CD4-positive, alpha-beta T cell treated with Interleukin-17A for 4 hours (primary cell): ENCODE measurements at regions not wholly inside any gene's neighbourhood (a gene's known extent, or its start where the extent isn't known, plus 50 kb on each side); places are given as distances from the start of the nearest gene placed in this dataset.
"Not testable (repeated sequence)": the region's sequence is repeated elsewhere in the genome, so short reads cannot be mapped to it uniquely, and the experiment has no call there.

Source experiments
- DNase-seq: peaks from one replicate; pipeline ENCODE4 v3.0.0-alpha.2; 2020; ENCODE audit warnings: mixed read lengths

DNA sequence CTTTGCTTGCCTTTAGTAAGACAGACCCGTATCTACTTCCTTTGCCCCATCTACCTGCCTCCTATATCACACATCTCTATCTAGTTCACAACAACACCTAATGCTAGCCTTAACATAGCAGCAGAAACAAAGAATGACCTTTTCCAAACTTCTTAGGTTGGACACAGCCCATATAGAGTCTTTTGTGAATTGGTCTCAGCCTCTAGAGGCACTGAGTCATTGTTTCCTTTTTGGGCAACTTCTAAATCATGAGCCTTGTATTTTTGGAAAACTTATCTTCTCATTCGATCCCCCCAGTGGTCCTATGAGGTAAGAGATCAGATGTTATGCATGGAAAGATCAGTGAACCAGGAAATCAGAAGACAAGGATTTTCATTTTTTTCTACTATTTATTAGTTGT lies 679.4 kb upstream of the USP24 start:
- DNase-seq, result no peak

GRCh38 chr1:55893155-55893554 lies 678.0 kb upstream of the USP24 start:
- no peak for DNase-seq

GRCh38 chr1:55888685-55889317 lies 673.6 kb upstream of the USP24 start:
- DNase-seq, result no peak

- DNase-seq, result no peak
Measured at GRCh38 chr1:55886856-55887712, 671.9 kb upstream of the USP24 start.

GRCh38 chr1:55885619-55886018 lies 670.5 kb upstream of the USP24 start:
- no peak for DNase-seq

DNA sequence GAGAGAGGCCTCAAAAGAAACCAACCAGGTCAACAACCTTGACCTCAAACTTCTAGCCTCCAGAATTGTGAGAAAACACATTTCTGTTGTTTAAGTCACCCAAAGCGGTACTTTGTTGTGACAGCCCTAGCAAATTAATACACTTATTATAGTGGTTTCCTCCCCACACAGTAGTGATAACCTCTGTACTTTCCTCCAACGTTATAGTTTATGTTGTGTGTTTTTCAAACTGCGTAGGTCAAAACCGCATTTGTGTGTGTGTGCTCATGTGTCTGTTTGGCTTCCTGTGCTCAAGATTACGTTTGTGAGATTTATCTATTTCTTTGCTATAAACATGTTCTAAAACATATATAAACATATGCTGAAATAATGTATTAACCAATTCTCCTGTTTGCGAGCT lies 667.8 kb upstream of the USP24 start:
- no peak for DNase-seq

DNA sequence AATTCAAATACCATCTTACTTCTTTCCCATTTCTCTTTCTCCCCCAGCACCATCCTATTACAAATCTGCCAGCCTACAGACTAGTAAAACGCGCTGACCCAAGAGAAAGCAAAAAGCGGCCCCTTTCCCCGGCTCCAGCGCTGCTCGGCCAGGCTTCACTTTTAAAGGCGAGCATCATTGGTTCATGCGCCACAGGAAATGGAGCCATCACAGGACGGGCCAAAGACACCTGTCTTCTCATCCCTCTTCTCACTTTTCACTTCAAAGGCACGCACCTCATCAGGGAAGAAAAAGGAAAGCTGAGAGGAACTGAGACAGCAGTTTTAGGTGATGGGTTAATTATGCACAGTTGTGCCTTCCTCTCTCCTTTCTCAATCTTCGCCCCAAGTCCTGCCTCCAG lies 664.2 kb upstream of the USP24 start:
- DNase-seq, result no peak

DNA sequence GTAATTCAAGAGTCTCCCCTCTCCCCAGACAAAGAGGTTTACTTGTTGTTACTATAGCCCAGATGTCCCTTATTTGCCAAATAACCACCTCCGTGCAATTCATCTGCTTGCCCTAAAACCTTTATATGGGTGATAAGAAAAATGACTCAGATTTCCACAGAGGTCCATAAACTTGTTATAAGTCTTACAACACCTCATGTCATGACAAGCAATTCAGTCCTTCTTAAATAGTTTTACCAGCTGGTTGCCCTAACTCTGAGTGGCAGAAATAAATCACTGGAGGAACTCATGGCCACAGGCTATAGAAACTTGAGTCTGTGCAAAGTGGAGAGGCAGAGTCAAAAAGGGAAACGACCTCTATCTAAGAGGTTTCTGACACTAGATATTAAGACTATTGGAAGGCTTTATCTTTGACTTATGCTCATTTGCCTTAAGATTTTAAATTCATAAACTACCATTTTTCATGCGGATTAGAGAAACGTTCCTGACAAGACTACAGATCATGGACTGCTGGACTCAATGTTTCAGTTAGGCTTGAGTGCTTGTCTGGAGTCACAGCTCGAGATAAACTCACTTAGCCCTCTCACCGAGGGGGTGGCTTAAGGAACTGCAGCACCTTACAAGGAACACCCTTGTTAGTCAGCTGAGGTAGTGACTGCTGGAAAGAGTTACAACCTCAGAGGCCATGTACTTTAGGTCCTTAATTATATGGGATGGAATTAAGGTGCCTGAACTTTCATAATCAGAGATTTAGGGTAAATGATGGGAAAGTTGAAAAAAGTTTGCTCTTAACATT lies 662.5 kb upstream of the USP24 start:
- no peak for DNase-seq

- DNase-seq, result no peak
Measured at GRCh38 chr1:55876276-55877060, 661.3 kb upstream of the USP24 start.

- DNase-seq, result no peak
Measured at GRCh38 chr1:55870106-55870505, 654.9 kb upstream of the USP24 start.

DNA sequence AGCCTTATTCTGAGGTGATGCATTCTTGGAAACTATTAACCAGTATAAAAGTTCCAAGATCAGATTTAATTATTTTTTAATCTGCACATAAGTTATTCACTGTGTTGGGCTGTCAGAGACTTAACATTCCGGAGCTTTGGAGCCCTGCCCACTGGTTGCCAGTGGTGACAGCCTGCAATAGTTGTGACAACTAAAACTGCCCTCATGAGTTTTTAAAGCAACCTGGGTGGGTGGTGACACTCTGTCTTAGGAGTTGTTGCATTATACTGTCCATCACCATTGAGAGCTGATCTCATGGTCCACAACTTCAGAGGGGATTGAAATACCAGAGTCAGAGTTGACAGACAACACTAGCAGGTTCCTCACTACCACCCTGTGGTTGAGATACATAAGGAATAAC lies 653.9 kb upstream of the USP24 start:
- no peak for DNase-seq

DNA sequence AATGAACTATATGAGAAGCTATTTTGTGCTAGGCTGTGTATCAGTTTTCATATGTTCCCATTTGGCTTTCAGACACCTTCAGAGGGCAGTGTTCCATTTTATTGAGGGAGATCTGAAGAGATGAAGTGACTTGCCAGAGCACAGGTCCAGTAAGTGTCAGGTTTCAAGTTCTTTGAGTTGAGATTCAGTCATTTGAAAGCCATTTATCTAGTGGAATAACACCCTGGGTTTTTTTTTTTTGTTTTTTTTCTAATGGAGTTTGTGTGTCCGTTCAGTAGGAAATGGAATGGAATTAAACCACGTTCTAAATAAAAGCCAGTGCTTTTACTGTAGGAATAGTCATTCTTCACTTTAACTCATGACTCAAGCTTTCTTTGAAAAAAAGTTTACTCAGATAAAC lies 652.9 kb upstream of the USP24 start:
- DNase-seq, result no peak

- DNase-seq, result no peak
Measured at GRCh38 chr1:55867304-55867843, 652.2 kb upstream of the USP24 start.

- not testable (repeated sequence) for DNase-seq
Measured at GRCh38 chr1:55865778-55866177, 650.6 kb upstream of the USP24 start.

DNA sequence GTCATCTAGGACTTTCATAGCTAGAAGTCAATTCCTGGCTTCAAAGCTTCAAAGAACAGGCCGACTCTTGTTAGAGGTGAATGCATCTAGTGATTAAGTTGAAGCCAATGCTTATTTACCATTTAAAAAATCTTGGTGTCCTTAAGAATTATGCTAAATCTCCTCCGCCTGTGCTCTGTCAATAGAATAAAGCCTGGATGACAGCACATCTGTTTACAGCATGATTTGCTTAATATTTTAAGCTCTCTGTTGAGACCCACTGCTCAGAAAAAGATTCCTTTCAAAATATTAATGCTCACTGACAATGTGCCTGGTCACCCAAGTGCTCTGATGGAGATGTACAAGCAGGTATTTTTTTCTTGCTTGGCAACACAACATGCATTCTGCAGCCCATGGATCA lies 649.1 kb upstream of the USP24 start:
- no peak for DNase-seq

DNA sequence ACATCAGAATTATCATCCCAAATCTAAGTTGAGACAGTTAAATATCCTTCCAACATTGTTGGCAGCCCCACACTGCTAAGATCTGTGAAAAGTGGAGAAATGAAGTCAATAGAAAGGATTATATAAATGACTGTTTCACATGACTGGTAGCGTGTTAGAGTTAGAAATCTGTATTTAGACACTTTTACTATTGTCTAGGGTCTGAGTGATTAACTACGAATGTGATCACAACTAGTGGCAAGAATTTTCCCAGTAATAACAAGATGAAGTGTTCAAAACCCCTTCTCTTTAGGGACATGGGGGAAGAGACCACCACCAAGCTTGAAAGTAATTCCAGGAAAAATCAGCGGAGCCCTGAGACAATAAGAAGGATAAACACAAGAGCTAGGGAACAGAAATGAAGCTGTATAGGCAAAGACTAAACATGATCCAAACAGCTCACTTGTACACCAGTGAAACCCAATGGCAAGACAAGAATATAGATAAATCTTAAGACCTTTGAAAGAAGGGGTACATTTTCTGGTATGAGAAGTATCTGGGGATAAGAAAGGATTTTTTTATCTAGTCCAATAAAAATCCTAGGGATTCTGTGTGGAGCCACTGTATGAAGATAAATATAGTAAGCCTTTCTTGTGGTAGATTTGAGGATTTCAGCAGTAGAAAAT lies 646.6 kb upstream of the USP24 start:
- no peak for DNase-seq

- DNase-seq, result no peak
Measured at GRCh38 chr1:55860798-55861519, 645.8 kb upstream of the USP24 start.

DNA sequence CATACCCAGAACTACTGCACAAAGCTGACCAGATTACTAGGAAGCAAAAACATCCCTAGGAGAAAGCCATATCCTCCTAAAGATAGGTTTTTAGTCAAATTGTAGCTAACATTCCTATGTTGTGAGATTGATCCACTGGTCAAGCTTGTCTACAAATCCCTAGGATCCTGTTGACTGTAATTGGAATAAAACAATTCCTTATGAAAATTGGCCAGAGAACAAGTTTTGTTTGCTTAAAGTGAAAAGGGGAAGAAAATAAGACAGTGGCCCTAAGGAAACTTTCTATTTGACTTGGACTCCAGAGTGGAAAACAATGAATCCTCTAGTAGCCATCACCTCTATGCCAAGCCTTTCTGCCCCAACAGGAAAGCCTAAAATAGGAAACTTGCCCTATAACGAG lies 645.2 kb upstream of the USP24 start:
- DNase-seq, result no peak

GRCh38 chr1:55854911-55855310 lies 639.7 kb upstream of the USP24 start:
- DNase-seq, result no peak

- no peak for DNase-seq
Measured at GRCh38 chr1:55848906-55849305, 633.7 kb upstream of the USP24 start.

GRCh38 chr1:55846051-55846450 lies 630.9 kb upstream of the USP24 start:
- no peak for DNase-seq
